Gastroesophageal sphincter (tissue), 4 donors: ENCODE measurements at regions not wholly inside any gene's neighbourhood (a gene's known extent, or its start where the extent isn't known, plus 50 kb on each side); places are given as distances from the start of the nearest gene placed in this dataset.

Source experiments
- ATAC-seq: fragments of 150-250 bp; one replicate; pipeline ENCODE4 v1.9.1; 2016; ENCODE audit warnings: mild to moderate bottlenecking, moderate library complexity
- H3K27ac ChIP-seq, 4 donors: fragments of 200-600 bp; sonication (generic) in 3 of 4; 1 replicate in 3 of 4; 2 replicates in 1 of 4; pipeline ENCODE4 v1.5.1; 2016 to 2019
- H3K27me3 ChIP-seq: fragments of 200-600 bp; sonication (generic); one replicate; pipeline ENCODE4 v1.5.1; 2019
- H3K36me3 ChIP-seq, 2 donors: fragments of 200-600 bp; sonication (generic); one replicate each; pipeline ENCODE4 v1.5.1; 2019; ENCODE audit warnings: control low read depth in 1 of 2
- H3K4me1 ChIP-seq, 3 donors: fragments of 200-600 bp; sonication (generic); 1 replicate in 2 of 3; 2 replicates in 1 of 3; pipeline ENCODE4 v1.5.1; 2016 to 2019; ENCODE audit warnings: control low read depth in 2 of 3
- H3K4me3 ChIP-seq, 2 donors: fragments of 200-600 bp; sonication (generic); one replicate each; pipeline ENCODE4 v1.5.1; 2019; ENCODE audit warnings: mild to moderate bottlenecking in 1 of 2, moderate library complexity in 1 of 2
- H3K9me3 ChIP-seq, 3 donors: fragments of 200-600 bp; sonication (generic); one replicate each; pipeline ENCODE4 v1.5.1; 2017 to 2019; ENCODE audit warnings: control low read depth in 2 of 3
- CTCF ChIP-seq, 4 experiments: fragments of 200-600 bp in 2 of 4; fragments of 450-650 bp in 2 of 4; sonication (generic) in 1 of 4; IDR thresholded peaks; one replicate each; pipeline ENCODE4 v1.5.1; 2017 to 2019; ENCODE audit warnings: antibody characterized with exemption in 4 of 4, mild to moderate bottlenecking in 2 of 4, moderate library complexity in 2 of 4
- EP300 ChIP-seq: sonication (generic); formaldehyde crosslinking; IDR thresholded peaks from one replicate; pipeline ENCODE4 v1.6.1; 2017; ENCODE audit warnings: antibody characterized with exemption, mild to moderate bottlenecking
- POLR2A ChIP-seq, 2 donors: fragments of 450-650 bp; IDR thresholded peaks; one replicate each; pipeline ENCODE4 v1.6.1; 2017; ENCODE audit warnings: antibody characterized with exemption in 2 of 2, mild to moderate bottlenecking in 2 of 2, moderate library complexity in 1 of 2
- POLR2AphosphoS5 ChIP-seq: sonication (generic); formaldehyde crosslinking; IDR thresholded peaks from one replicate; pipeline ENCODE4 v1.6.1; 2017; ENCODE audit warnings: antibody characterized with exemption
- WGBS, 2 donors: methylation state at CpG; one replicate each; pipeline ENCODE4 v1.1.5; 2018; ENCODE audit warnings: low coverage in 1 of 2; 5-methylcytosine and 5-hydroxymethylcytosine counted together

- no peak for TF ChIP-seq CTCF (IDR thresholded peaks at IDR 0.05)
- no peak for TF ChIP-seq POLR2AphosphoS5
- TF ChIP-seq POLR2A (IDR thresholded peaks at IDR 0.05) = no peak
- TF ChIP-seq EP300 = no peak
Measured at GRCh38 chr18:25597476-25597875, 245.5 kb upstream of the ZNF521 start.

GRCh38 chr18:25595274-25596060 is 243.5 kb upstream of the ZNF521 start:
- H3K27me3 ChIP-seq = no peaks in the 10 kb centered on the region

More at GRCh38 chr18:25597476-25597875, 245.5 kb upstream of the ZNF521 start:
- no peaks in the 10 kb centered on the region for H3K36me3 ChIP-seq
- no peak overlapping the region for H3K27ac ChIP-seq
- H3K27me3 ChIP-seq = no peaks in the 10 kb centered on the region
- no peak overlapping the region for H3K4me3 ChIP-seq
- ATAC-seq = no peak
- no peaks in the 10 kb centered on the region for H3K9me3 ChIP-seq
- WGBS, 2 donors = 57 to 73% methylated on average over 8 to 9 of the region's 9 CpGs
- no peaks in the 10 kb centered on the region for H3K4me1 ChIP-seq

GRCh38 chr18:25594351-25594750 is 242.4 kb upstream of the ZNF521 start:
- WGBS, 2 donors = 92 to 100% methylated on average over 1 of the region's 1 CpG
- H3K27ac ChIP-seq = no peak overlapping the region
- TF ChIP-seq CTCF (IDR thresholded peaks at IDR 0.05) (no peak), EP300 (no peak), POLR2AphosphoS5 (no peak), POLR2A (IDR thresholded peaks at IDR 0.05) (no peak)
- H3K4me3 ChIP-seq = no peak overlapping the region
- no peaks in the 10 kb centered on the region for H3K36me3 ChIP-seq
- ATAC-seq = no peak
- no peaks in the 10 kb centered on the region for H3K9me3 ChIP-seq
- no peaks in the 10 kb centered on the region for H3K27me3 ChIP-seq
- no peaks in the 10 kb centered on the region for H3K4me1 ChIP-seq

More at GRCh38 chr18:25595274-25596060, 243.5 kb upstream of the ZNF521 start:
- Histone ChIP-seq H3K4me1 (no peaks in the 10 kb centered on the region), H3K4me3 (no peak overlapping the region), H3K9me3 (no peaks in the 10 kb centered on the region), H3K27ac (no peak overlapping the region), H3K36me3 (no peaks in the 10 kb centered on the region)
- WGBS, 2 donors = 68 to 69% methylated on average over 5 to 7 of the region's 7 CpGs
- TF ChIP-seq EP300 (no peak), POLR2A (IDR thresholded peaks at IDR 0.05) (no peak), POLR2AphosphoS5 (no peak), CTCF (IDR thresholded peaks at IDR 0.05) (no peak)
- no peak for ATAC-seq

GRCh38 chr18:25592804-25593360 is 240.9 kb upstream of the ZNF521 start:
- Histone ChIP-seq H3K36me3 (no peaks in the 10 kb centered on the region), H3K4me1 (no peaks in the 10 kb centered on the region), H3K27me3 (no peaks in the 10 kb centered on the region), H3K27ac (no peak overlapping the region), H3K9me3 (peaks cover 0 to 14% (median 0%) of the 10 kb centered on the region in 3 donors), H3K4me3 (no peak overlapping the region)
- no peak for TF ChIP-seq POLR2A (IDR thresholded peaks at IDR 0.05)
- no peak for TF ChIP-seq CTCF (IDR thresholded peaks at IDR 0.05)
- TF ChIP-seq EP300 = no peak
- no peak for TF ChIP-seq POLR2AphosphoS5
- no peak for ATAC-seq
- WGBS, 2 donors = 47 to 73% methylated on average over 2 of the region's 2 CpGs

- WGBS, 2 donors = 90 to 93% methylated on average over 5 to 8 of the region's 8 CpGs
- no peaks in the 10 kb centered on the region for H3K27me3 ChIP-seq
- ATAC-seq = no peak
- H3K36me3 ChIP-seq = no peaks in the 10 kb centered on the region
- H3K4me1 ChIP-seq = no peaks in the 10 kb centered on the region
- H3K4me3 ChIP-seq = no peak overlapping the region
- no peak for TF ChIP-seq CTCF (IDR thresholded peaks at IDR 0.05)
- no peak for TF ChIP-seq EP300
- no peak for TF ChIP-seq POLR2A (IDR thresholded peaks at IDR 0.05)
- TF ChIP-seq POLR2AphosphoS5 = no peak
- H3K27ac ChIP-seq = no peak overlapping the region
- peaks cover 0 to 19% (median 0%) of the 10 kb centered on the region in 3 donors for H3K9me3 ChIP-seq
Measured at GRCh38 chr18:25590456-25590855, 238.5 kb upstream of the ZNF521 start.
